Anterior cingulate cortex (tissue), 58 donors: ENCODE measurements at regions not wholly inside any gene's neighbourhood (a gene's known extent, or its start where the extent isn't known, plus 50 kb on each side); places are given as distances from the start of the nearest gene placed in this dataset.
A peak's percentile ranks its signal among the peaks of the same experiment; 100 is the strongest.
"Not testable (repeated sequence)": the region's sequence is repeated elsewhere in the genome, so short reads cannot be mapped to it uniquely, and the experiment has no call there.

Experiments
- DNase-seq, 58 donors: peaks; one replicate each; lab custom pipeline; 2025; lab: John Stamatoyannopoulos, UW

DNA sequence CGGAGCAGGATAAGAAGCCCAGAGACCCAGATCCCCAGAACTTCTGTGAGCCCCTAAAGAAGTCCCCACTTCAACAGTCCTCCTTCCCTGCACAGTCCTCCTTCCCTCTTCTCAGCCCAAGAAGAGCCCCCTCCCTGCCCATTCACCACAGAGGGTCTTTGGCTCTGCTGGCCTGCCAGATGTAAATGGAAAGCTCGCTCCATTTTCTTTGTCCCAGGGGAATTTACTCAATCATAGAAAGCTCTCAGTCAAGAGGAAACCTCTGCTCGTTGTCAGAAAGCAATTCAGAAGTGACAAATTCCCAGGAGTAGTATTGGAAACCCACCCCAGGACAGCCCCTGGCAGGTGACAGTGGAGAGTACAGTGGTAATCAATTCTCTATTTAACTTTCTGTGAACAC is 105.5 kb upstream of the SMAD3 start:
- DNase-seq: no peak

- no peak for DNase-seq
These were observed 104.9 kb upstream of the SMAD3 start for GRCh38 chr15:66960519-66960918.

DNA sequence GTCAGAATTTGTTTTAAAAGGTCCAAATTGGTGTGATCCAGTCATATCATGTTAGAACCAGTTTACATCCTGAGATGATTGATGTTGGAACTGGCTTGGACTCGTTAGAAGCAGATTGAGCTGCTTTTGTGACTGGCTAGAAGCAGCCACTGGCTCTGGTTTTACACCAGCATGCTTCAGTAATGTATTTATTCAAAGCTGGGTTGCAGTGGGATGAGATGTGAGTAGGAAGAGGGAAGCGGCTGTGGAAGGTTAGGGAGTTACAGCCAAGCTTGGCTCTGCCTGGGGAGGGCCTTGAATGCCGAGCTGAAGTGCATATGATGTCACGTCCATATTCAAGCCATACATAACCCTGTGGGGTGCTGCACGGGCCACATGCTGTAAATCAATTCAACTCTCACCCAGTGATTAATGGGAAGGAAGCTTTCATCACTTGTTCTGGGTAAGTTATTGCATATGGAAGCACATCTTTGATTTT is 104.0 kb upstream of the SMAD3 start:
- DNase-seq: no peak

- no peak for DNase-seq
These were observed 103.5 kb upstream of the SMAD3 start for GRCh38 chr15:66961901-66962300.

GRCh38 chr15:66962522-66962921 is 102.9 kb upstream of the SMAD3 start:
- no peak for DNase-seq

GRCh38 chr15:66963084-66963483 is 102.3 kb upstream of the SMAD3 start:
- DNase-seq: no peak

GRCh38 chr15:66963710-66964109 is 101.7 kb upstream of the SMAD3 start:
- DNase-seq: no peak

GRCh38 chr15:66964111-66964738 is 101.2 kb upstream of the SMAD3 start:
- DNase-seq: no peak

GRCh38 chr15:66964791-66965190 is 100.6 kb upstream of the SMAD3 start:
- DNase-seq: no peak

- DNase-seq: no peak
These were observed 100.1 kb upstream of the SMAD3 start for GRCh38 chr15:66965201-66965900.

- DNase-seq: no peak
These were observed 99.1 kb upstream of the SMAD3 start for GRCh38 chr15:66966256-66966655.

- DNase-seq: no peak
These were observed 96.4 kb upstream of the SMAD3 start for GRCh38 chr15:66968806-66969596.

DNA sequence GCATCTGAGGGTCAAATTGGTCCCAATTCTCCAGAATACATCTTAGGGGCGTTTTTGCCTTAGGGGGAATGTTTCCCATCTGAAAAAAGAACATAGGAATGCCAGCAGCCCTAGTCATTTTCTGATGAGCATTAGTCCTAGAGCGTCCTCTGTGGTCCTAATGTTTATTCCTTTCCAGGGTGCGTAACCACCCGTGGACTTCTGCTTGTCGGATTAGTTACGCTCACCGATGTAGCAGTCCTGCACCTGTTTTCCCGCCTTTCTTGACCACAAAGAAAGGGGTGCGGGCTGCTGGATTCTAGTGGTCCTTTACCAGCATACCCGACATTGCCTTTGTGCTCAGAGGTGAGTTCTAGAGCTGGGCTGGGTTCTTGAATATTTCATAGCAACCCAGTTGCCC is 91.3 kb upstream of the SMAD3 start:
- not testable (repeated sequence) for DNase-seq

DNA sequence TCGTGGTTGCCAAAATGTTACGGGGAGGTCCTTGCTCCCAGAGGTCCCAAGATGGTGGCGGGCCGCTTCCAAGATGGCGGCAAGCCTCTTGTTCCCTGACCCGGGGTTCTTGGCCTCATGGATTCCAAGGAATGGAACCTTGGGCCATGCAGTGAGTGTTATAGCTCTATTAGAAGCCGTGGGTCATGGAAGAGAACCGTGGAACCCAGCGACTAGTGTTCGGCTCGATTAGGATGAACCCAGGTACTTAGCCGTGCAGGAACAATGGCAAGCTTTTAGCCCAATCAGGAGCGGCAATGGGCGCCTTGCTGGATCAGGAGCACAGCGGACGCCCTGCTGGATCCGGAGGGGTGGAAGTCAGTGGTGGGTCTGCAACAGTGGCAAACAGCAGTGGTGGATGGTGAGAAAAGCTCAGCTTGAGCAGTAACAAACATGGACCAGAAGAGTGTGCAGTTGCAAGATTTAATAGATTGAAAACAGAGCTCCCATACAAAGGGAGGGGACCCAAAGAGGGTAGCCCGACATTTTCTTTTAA is 89.2 kb upstream of the SMAD3 start:
- not testable (repeated sequence) for DNase-seq

DNA sequence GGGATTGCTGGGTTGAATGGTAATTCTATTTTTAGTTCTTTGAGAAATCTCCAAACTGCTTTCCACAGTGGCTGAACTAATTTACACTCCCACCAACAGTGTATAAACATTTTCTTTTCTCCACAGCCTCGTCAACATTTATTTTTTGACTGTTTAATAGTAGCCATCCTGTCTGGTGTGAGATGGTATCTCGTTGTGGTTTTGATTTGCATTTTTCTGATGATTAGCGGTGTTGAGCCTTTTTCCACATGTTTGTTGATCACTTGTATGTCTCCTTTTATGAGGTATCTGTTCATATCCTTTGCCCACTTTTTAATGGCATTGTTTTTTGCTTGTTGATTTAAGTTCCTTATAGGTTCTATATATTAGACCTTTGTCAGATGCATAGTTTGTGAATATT is 85.1 kb upstream of the SMAD3 start:
- DNase-seq: not testable (repeated sequence)

- DNase-seq: no peak
These were observed 83.6 kb upstream of the SMAD3 start for GRCh38 chr15:66981771-66982170.

GRCh38 chr15:66982250-66982649 is 83.2 kb upstream of the SMAD3 start:
- no peak for DNase-seq

DNA sequence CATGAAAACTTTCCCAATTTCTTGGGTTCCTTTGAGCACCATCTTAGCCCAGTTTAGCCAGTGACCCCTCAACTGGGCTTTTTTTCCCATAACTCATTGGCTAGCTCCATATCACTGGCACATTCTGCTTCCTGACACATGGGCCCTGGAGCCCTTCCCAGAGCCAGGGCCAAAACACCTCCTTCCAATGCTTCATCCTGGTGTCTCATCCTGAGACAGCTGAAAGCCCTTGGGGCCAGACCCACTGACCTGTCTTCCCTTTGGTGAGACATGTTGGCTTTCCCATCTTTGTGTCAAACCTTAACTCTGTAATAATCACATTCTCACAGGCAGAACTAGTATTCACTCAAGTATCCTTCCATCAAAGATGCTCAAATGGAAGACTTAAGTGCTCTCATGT is 82.6 kb upstream of the SMAD3 start:
- no peak for DNase-seq

GRCh38 chr15:66985653-66986052 is 79.7 kb upstream of the SMAD3 start:
- DNase-seq: no peak

GRCh38 chr15:66986951-66987350 is 78.5 kb upstream of the SMAD3 start:
- peak in 41 of 58 donors; percentile 1 to 80 (median 24) for DNase-seq

- DNase-seq: no peak
These were observed 72.3 kb upstream of the SMAD3 start for GRCh38 chr15:66993090-66993489.
